B cell (primary cell): ENCODE measurements at regions not wholly inside any gene's neighbourhood (a gene's known extent, or its start where the extent isn't known, plus 50 kb on each side); places are given as distances from the start of the nearest gene placed in this dataset.

Experiments used
- ATAC-seq: fragments of 200-7000 bp; cut with Tn5 transposase; one replicate; pipeline ENCODE4 v1.10.0; 2021; ENCODE audit warnings: low read depth, mild to moderate bottlenecking, moderate number of reproducible peaks, moderate library complexity
- CTCF ChIA-PET: fragments of 350-600 bp; sonication (Branson Sonifier 250); formaldehyde crosslinking; loops from one replicate; lab custom pipeline; 2021; ENCODE audit warnings: antibody characterized with exemption, inconsistent platforms; lab: Charles Lee
- POLR2A ChIA-PET: fragments of 350-600 bp; sonication (Branson Sonifier 250); formaldehyde crosslinking; loops from one replicate; lab custom pipeline; 2021; ENCODE audit warnings: antibody characterized with exemption; lab: Charles Lee
- DNase-seq: peaks from one replicate; pipeline ENCODE4 v3.0.0; 2013
- H2AFZ ChIP-seq: 2 replicates; pipeline ENCODE4 v1.6.1; 2012; ENCODE audit warnings: mild to moderate bottlenecking, low read depth, low read length; ENCODE audit not compliant: insufficient read depth, poor library complexity, severe bottlenecking
- H3K27ac ChIP-seq, 2 donors: 1 replicate in 1 of 2; 2 replicates in 1 of 2; pipeline ENCODE4 v1.5.1; 2012 to 2013; ENCODE audit warnings: low read length in 2 of 2, mild to moderate bottlenecking in 2 of 2, moderate library complexity in 1 of 2
- H3K27me3 ChIP-seq, 4 experiments: fragments of 200-600 bp in 1 of 4; sonication (generic) in 1 of 4; replicated peaks in 1 of 4; 1 replicate in 2 of 4; 2 replicates in 2 of 4; pipeline versions ENCODE4 v1.6.1 to v1.7.0; 2013 to 2016; ENCODE audit warnings: low read length in 3 of 4, mild to moderate bottlenecking in 2 of 4, mixed read lengths in 1 of 4, moderate library complexity in 1 of 4; ENCODE audit not compliant: insufficient read depth in 4 of 4, control insufficient read depth in 3 of 4; ENCODE audit errors: control extremely low read depth in 1 of 4
- H3K36me3 ChIP-seq, 2 experiments: replicated peaks in 1 of 2; 1 replicate in 1 of 2; 2 replicates in 1 of 2; pipeline versions ENCODE4 v1.6.1 to v1.7.1; 2013; ENCODE audit warnings: low read length in 1 of 2; ENCODE audit not compliant: insufficient read depth in 2 of 2, control insufficient read depth in 1 of 2; ENCODE audit errors: control extremely low read depth in 1 of 2, extremely low read depth in 1 of 2
- H3K4me1 ChIP-seq, 2 donors: fragments of 200-600 bp in 1 of 2; sonication (generic) in 1 of 2; 1 replicate in 1 of 2; 2 replicates in 1 of 2; pipeline versions ENCODE4 v1.5.1 to v1.6.1; 2013 to 2017; ENCODE audit warnings: low read length in 2 of 2; ENCODE audit not compliant: control insufficient read depth in 2 of 2, insufficient read depth in 2 of 2
- H3K4me2 ChIP-seq: replicated peaks from 2 replicates; pipeline ENCODE3; 2012; ENCODE audit warnings: mild to moderate bottlenecking, low read depth, low read length; ENCODE audit not compliant: poor library complexity, severe bottlenecking
- H3K4me3 ChIP-seq, 5 experiments: fragments of 200-600 bp in 1 of 5; sonication (generic) in 1 of 5; 1 replicate in 3 of 5; 2 replicates in 2 of 5; pipeline versions ENCODE4 v1.5.1 to v1.7.0; 2011 to 2016; ENCODE audit warnings: low read length in 4 of 5, mild to moderate bottlenecking in 4 of 5, low read depth in 2 of 5, control low read depth in 1 of 5, moderate library complexity in 1 of 5; ENCODE audit not compliant: insufficient read depth in 1 of 5; ENCODE audit errors: control extremely low read depth in 1 of 5, extremely low read depth in 1 of 5
- H3K79me2 ChIP-seq: fragments of 200-600 bp; sonication (generic); one replicate; pipeline ENCODE4 v1.6.0; 2016; ENCODE audit warnings: low read length; ENCODE audit not compliant: control insufficient read depth, insufficient read depth
- H3K9ac ChIP-seq: fragments of 200-600 bp; sonication (generic); 2 replicates; pipeline ENCODE4 v1.6.1; 2017; ENCODE audit warnings: mild to moderate bottlenecking, low read length, moderate library complexity
- H3K9me3 ChIP-seq, 3 donors: one replicate each; pipeline versions ENCODE4 v1.6.1 to v1.7.1; 2013; ENCODE audit warnings: low read length in 2 of 3; ENCODE audit not compliant: control insufficient read depth in 2 of 3, insufficient read depth in 1 of 3; ENCODE audit errors: control extremely low read depth in 1 of 3
- H4K20me1 ChIP-seq: 2 replicates; pipeline ENCODE4 v1.6.0; 2012; ENCODE audit warnings: mild to moderate bottlenecking, low read length; ENCODE audit not compliant: insufficient read depth, control insufficient read depth, poor library complexity, severe bottlenecking
- H3K27ac Mint-ChIP-seq: one replicate; pipeline ENCODE4 v1.8.0; 2021; ENCODE audit warnings: mixed read lengths
- H3K27me3 Mint-ChIP-seq: one replicate; pipeline ENCODE4 v1.8.0; 2021; ENCODE audit warnings: mixed read lengths
- H3K4me1 Mint-ChIP-seq: one replicate; pipeline ENCODE4 v1.8.0; 2021; ENCODE audit warnings: mixed read lengths
- H3K4me3 Mint-ChIP-seq: one replicate; pipeline ENCODE4 v1.8.0; 2021; ENCODE audit warnings: mixed read lengths
- H3K9me3 Mint-ChIP-seq: one replicate; pipeline ENCODE4 v1.8.0; 2022; ENCODE audit warnings: mixed read lengths; ENCODE audit not compliant: insufficient read depth
- EZH2 ChIP-seq: IDR thresholded peaks from 2 replicates; pipeline ENCODE4 v1.6.1; 2012; ENCODE audit warnings: borderline replicate concordance, low read depth, mild to moderate bottlenecking, moderate library complexity, low read length; ENCODE audit not compliant: insufficient read depth, poor library complexity, severe bottlenecking
- WGBS: methylation state at CpG from one replicate; pipeline ENCODE4 v1.1.5; 2013; ENCODE audit warnings: missing lambda C conversion rate; ENCODE audit not compliant: insufficient coverage; 5-methylcytosine and 5-hydroxymethylcytosine counted together
- intact Hi-C: fragments of 100-400 bp; cut with micrococcal nuclease; formaldehyde crosslinking; loops from one replicate; pipeline ENCODE4 v1.10.0; 2022
- TF ChIP-seq, protein P1 (sequence below): fragments of 200-600 bp; IDR thresholded peaks from one replicate; pipeline ENCODE4 v1.8.0; 2022; ENCODE audit warnings: antibody characterized with exemption, mild to moderate bottlenecking

DNA sequence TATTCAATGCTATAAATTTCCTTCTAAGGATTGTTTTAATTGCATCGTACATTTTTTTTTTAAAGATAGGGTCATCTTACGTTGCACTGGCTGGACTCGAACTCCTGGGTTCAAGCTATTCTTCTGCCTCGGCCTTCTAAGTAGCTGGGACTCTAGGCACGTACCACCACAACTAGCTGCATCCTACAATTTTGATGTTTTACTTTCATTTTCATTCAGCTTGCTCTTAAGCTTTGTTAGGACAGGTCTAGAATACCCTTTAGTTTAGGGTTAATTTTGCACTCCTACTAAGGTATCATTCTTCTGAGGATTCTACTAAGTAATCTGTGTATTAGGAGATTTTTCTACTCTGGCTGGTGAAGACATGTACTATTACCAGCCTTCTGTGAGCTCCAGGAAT is 50.2 kb upstream of the C1GALT1C1 start:
- H3K4me3 Mint-ChIP-seq: no peak overlapping the region
- H4K20me1 ChIP-seq: no peaks in the 10 kb centered on the region
- WGBS: no CpG with 5 or more reads among the region's 5 CpGs
- H3K4me3 ChIP-seq: no peak overlapping the region
- peaks cover 8% of the 10 kb centered on the region for H3K4me1 Mint-ChIP-seq
- no peaks in the 10 kb centered on the region for H3K4me1 ChIP-seq
- peak overlapping the region; percentile 17 for H2AFZ ChIP-seq
- H3K27ac ChIP-seq: no peak overlapping the region
- H3K9ac ChIP-seq: no peak overlapping the region
- peaks cover 0 to 7% (median 0%) of the 10 kb centered on the region in 3 donors for H3K9me3 ChIP-seq
- ChIA-PET POLR2A (no interaction called here), CTCF (no interaction called here)
- H3K27me3 ChIP-seq: no peaks in the 10 kb centered on the region
- no peak overlapping the region for H3K4me2 ChIP-seq
- H3K27ac Mint-ChIP-seq: no peak overlapping the region
- H3K36me3 ChIP-seq: no peaks in the 10 kb centered on the region
- ATAC-seq (no peak), DNase-seq (no peak)
- no peaks in the 10 kb centered on the region for H3K9me3 Mint-ChIP-seq
- H3K79me2 ChIP-seq: no peaks in the 10 kb centered on the region
- no peaks in the 10 kb centered on the region for H3K27me3 Mint-ChIP-seq
- intact Hi-C loops: no loop called here
- TF ChIP-seq EZH2: no peak
- TF ChIP-seq, protein P1, sequence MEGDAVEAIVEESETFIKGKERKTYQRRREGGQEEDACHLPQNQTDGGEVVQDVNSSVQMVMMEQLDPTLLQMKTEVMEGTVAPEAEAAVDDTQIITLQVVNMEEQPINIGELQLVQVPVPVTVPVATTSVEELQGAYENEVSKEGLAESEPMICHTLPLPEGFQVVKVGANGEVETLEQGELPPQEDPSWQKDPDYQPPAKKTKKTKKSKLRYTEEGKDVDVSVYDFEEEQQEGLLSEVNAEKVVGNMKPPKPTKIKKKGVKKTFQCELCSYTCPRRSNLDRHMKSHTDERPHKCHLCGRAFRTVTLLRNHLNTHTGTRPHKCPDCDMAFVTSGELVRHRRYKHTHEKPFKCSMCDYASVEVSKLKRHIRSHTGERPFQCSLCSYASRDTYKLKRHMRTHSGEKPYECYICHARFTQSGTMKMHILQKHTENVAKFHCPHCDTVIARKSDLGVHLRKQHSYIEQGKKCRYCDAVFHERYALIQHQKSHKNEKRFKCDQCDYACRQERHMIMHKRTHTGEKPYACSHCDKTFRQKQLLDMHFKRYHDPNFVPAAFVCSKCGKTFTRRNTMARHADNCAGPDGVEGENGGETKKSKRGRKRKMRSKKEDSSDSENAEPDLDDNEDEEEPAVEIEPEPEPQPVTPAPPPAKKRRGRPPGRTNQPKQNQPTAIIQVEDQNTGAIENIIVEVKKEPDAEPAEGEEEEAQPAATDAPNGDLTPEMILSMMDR: no peak
